Glomerular endothelial cell (primary cell): ENCODE measurements at regions not wholly inside any gene's neighbourhood (a gene's known extent, or its start where the extent isn't known, plus 50 kb on each side); places are given as distances from the start of the nearest gene placed in this dataset.
"Not testable (repeated sequence)": the region's sequence is repeated elsewhere in the genome, so short reads cannot be mapped to it uniquely, and the experiment has no call there.

Experiments
- DNase-seq: peaks from one replicate; pipeline ENCODE4 v3.0.0-alpha.2; 2011; ENCODE audit warnings: low read depth, low spot score; ENCODE audit errors: extremely low read depth

- DNase-seq, result no peak
Observed at GRCh38 chr6:15166121-15166520, 79.7 kb upstream of the JARID2 start.

- no peak for DNase-seq
Observed at GRCh38 chr6:15170126-15170525, 75.7 kb upstream of the JARID2 start.

GRCh38 chr6:15171026-15171425, 74.8 kb upstream of the JARID2 start:
- DNase-seq, result no peak

GRCh38 chr6:15176816-15177370, 69.0 kb upstream of the JARID2 start:
- no peak for DNase-seq

GRCh38 chr6:15183979-15184378, 61.9 kb upstream of the JARID2 start:
- no peak for DNase-seq

GRCh38 chr6:15184441-15184861, 61.4 kb upstream of the JARID2 start:
- no peak for DNase-seq

- not testable (repeated sequence) for DNase-seq
Observed at GRCh38 chr6:15185111-15185510, 60.8 kb upstream of the JARID2 start.

- not testable (repeated sequence) for DNase-seq
Observed at GRCh38 chr6:15193451-15193850, 52.4 kb upstream of the JARID2 start.

- DNase-seq, result no peak
Observed at GRCh38 chr6:15194453-15194852, 51.4 kb upstream of the JARID2 start.
